ENCODE measurements at regions not wholly inside any gene's neighbourhood (a gene's known extent, or its start where the extent isn't known, plus 50 kb on each side); places are given as distances from the start of the nearest gene placed in this dataset.
"Not testable (repeated sequence)": the region's sequence is repeated elsewhere in the genome, so short reads cannot be mapped to it uniquely, and the experiment has no call there.

DNA sequence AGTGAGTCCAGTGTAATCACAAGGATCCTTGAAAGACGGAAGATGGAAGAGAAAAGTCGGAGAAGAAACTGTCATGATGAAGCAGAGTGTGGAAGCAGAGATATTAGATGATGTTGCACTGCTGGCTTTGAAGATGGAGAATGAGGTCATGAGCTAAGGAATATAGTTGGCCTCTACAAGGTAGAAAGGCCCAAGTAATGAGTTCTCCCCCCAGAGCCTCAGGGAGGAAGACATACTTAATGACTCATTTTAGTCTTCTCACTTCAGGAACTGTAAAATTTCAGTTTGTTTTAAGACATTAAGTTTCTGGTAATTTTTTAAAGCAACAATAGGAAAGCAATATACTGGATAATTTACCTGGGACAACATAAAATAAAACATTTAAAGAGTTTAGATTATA is 1331.5 kb upstream of the PCDH20 start:
- TF ChIP-seq, protein P1, sequence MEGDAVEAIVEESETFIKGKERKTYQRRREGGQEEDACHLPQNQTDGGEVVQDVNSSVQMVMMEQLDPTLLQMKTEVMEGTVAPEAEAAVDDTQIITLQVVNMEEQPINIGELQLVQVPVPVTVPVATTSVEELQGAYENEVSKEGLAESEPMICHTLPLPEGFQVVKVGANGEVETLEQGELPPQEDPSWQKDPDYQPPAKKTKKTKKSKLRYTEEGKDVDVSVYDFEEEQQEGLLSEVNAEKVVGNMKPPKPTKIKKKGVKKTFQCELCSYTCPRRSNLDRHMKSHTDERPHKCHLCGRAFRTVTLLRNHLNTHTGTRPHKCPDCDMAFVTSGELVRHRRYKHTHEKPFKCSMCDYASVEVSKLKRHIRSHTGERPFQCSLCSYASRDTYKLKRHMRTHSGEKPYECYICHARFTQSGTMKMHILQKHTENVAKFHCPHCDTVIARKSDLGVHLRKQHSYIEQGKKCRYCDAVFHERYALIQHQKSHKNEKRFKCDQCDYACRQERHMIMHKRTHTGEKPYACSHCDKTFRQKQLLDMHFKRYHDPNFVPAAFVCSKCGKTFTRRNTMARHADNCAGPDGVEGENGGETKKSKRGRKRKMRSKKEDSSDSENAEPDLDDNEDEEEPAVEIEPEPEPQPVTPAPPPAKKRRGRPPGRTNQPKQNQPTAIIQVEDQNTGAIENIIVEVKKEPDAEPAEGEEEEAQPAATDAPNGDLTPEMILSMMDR (IDR thresholded peaks at IDR 0.05): no peak
- peaks cover 5% of the 10 kb centered on the region for H3K9me3 Mint-ChIP-seq (ENCODE audit: low read depth)
- no peak overlapping the region for H3K27ac Mint-ChIP-seq (ENCODE audit: unreplicated experiment)
- H3K36me3 Mint-ChIP-seq (ENCODE audit: low read depth): no peaks in the 10 kb centered on the region
- H3K4me3 Mint-ChIP-seq (ENCODE audit: unreplicated experiment): no peak overlapping the region
- peaks cover 11% of the 10 kb centered on the region for H3K4me1 Mint-ChIP-seq (ENCODE audit: low read depth)
- DNase-seq (ENCODE audit: low spot score): no peak
- no peaks in the 10 kb centered on the region for H3K27me3 Mint-ChIP-seq (ENCODE audit: low read depth)

DNA sequence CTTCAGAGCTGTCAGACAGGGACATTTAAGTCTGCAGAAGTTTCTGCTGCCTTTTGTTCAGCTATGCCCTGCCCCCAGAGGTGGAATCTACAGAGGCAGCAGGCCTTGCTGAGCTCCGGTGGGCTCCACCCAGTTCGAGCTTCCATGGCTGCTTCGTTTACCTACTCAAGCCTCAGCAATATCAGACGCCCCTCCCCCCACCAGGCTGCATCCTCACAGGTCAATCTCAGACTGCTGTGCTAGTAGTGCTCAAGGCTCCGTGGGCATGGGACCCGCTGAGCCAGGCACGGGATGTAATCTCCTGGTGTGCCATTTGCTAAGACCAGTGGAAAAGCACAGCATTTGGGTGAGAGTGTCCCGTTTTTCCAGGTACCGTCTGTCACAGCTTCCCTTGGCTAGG is 1314.1 kb upstream of the PCDH20 start:
- not testable (repeated sequence) for H3K4me1 Mint-ChIP-seq (ENCODE audit: low read depth); H3K27me3 Mint-ChIP-seq (ENCODE audit: low read depth); H3K4me3 Mint-ChIP-seq (ENCODE audit: unreplicated experiment); H3K27ac Mint-ChIP-seq (ENCODE audit: unreplicated experiment); H3K36me3 Mint-ChIP-seq (ENCODE audit: low read depth); DNase-seq (ENCODE audit: low spot score)
- H3K9me3 Mint-ChIP-seq (ENCODE audit: low read depth): peaks cover 32% of the 10 kb centered on the region

DNA sequence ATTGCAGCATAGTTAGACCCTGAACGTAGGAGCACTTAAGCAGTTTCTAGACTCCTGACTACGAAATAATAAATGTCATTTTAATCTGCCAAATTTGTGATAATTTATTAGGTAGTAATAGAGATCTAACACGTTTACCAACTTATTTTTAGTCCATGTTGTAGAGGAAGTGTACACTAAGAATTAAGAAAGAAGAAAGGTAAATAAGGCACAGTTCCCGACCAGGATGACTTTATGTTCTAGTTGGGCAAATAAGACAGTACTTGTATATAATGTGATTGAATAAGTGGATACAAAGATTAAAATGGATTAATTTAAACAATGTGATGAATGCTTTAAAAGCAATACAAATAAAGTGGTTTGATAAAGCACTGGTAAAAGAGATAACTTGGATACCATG is 1306.2 kb upstream of the PCDH20 start:
- Mint-ChIP-seq H3K27me3 (ENCODE audit: low read depth) (no peaks in the 10 kb centered on the region), H3K4me1 (ENCODE audit: low read depth) (no peaks in the 10 kb centered on the region), H3K9me3 (ENCODE audit: low read depth) (peaks cover 5% of the 10 kb centered on the region), H3K36me3 (ENCODE audit: low read depth) (no peaks in the 10 kb centered on the region), H3K4me3 (ENCODE audit: unreplicated experiment) (no peak overlapping the region), H3K27ac (ENCODE audit: unreplicated experiment) (no peak overlapping the region)
- TF ChIP-seq, protein P1 (IDR thresholded peaks at IDR 0.05): no peak
- DNase-seq (ENCODE audit: low spot score): no peak

DNA sequence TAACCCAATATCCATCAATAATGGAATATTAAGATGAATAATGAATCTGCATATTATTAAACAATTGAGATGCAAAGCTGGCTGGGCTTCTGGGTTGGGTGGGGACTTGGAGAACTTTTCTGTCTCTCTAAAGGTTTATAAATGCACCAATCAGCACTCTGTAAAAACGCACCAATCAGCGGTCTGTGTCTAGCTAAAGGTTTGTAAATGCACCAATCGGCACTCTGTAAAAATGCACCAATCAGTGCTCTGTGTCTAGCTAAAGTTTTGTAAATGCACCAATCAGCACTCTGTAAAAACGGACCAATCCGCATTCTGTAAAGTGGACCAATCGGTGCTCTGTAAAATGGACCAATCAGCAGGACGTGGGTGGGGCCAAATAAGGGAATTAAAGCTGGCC is 1296.3 kb upstream of the PCDH20 start:
- not testable (repeated sequence) for H3K27me3 Mint-ChIP-seq (ENCODE audit: low read depth); H3K9me3 Mint-ChIP-seq (ENCODE audit: low read depth); H3K27ac Mint-ChIP-seq (ENCODE audit: unreplicated experiment); H3K36me3 Mint-ChIP-seq (ENCODE audit: low read depth); H3K4me3 Mint-ChIP-seq (ENCODE audit: unreplicated experiment); H3K4me1 Mint-ChIP-seq (ENCODE audit: low read depth); DNase-seq (ENCODE audit: low spot score)

DNA sequence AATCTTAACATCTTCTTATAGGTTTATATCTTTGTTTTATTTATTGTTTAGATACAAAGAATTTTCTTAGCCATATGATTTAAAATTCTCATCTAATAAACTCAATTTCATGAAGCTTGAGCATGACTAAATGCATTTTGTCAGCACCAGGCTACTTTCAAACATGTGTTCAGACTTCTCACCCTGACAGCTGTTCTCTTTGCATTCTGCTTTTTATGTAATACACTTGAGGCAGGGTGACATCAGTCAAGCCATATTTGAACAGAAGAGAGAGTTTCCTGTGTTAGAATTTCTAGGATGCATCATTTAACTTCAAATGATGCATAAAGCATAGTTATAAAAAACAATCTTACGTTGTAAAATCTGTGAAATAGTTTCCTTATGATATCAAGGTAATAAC is 1295.1 kb upstream of the PCDH20 start:
- Mint-ChIP-seq H3K27ac (ENCODE audit: unreplicated experiment) (no peak overlapping the region), H3K4me3 (ENCODE audit: unreplicated experiment) (no peak overlapping the region), H3K9me3 (ENCODE audit: low read depth) (peaks cover 4% of the 10 kb centered on the region), H3K4me1 (ENCODE audit: low read depth) (no peaks in the 10 kb centered on the region), H3K36me3 (ENCODE audit: low read depth) (no peaks in the 10 kb centered on the region), H3K27me3 (ENCODE audit: low read depth) (no peaks in the 10 kb centered on the region)
- no peak for DNase-seq (ENCODE audit: low spot score)
- TF ChIP-seq, protein P1 (IDR thresholded peaks at IDR 0.05): no peak

DNA sequence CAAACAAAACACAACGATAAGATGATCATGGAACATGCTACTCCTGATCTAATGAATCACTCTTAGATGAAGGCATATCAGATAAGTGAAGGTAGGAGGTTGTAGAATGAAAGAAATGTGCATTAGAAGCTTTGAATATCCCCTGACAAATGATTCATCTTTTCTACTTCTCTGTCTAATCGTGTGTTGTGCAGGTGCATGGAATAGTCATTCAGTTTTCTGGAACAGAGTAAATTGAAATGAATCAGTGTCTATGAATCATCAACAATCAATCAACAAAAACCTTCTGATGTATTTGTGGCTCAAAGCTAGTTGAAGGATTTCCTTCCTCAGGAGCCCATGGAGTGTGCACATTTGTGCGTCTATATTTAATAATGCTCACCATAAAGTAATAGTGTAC is 1290.4 kb upstream of the PCDH20 start:
- H3K36me3 Mint-ChIP-seq (ENCODE audit: low read depth): no peaks in the 10 kb centered on the region
- H3K9me3 Mint-ChIP-seq (ENCODE audit: low read depth): peaks cover 4% of the 10 kb centered on the region
- H3K27me3 Mint-ChIP-seq (ENCODE audit: low read depth): no peaks in the 10 kb centered on the region
- H3K4me1 Mint-ChIP-seq (ENCODE audit: low read depth): no peaks in the 10 kb centered on the region
- no peak for DNase-seq (ENCODE audit: low spot score)
- H3K27ac Mint-ChIP-seq (ENCODE audit: unreplicated experiment): no peak overlapping the region
- TF ChIP-seq, protein P1 (IDR thresholded peaks at IDR 0.05): no peak
- no peak overlapping the region for H3K4me3 Mint-ChIP-seq (ENCODE audit: unreplicated experiment)
